Gastrocnemius medialis (tissue), 4 donors: ENCODE measurements at regions not wholly inside any gene's neighbourhood (a gene's known extent, or its start where the extent isn't known, plus 50 kb on each side); places are given as distances from the start of the nearest gene placed in this dataset.

ENCODE experiments used
- ATAC-seq, 2 donors: fragments of 150-250 bp; one replicate each; pipeline ENCODE4 v1.9.1; 2016
- DNase-seq, 2 donors: peaks; one replicate each; pipeline ENCODE4 v3.0.0-alpha.2; 2019
- H3K27ac ChIP-seq, 4 donors: fragments of 200-600 bp; sonication (generic); 1 replicate in 1 of 4; 2 replicates in 3 of 4; pipeline ENCODE4 v1.5.1; 2016 to 2018; ENCODE audit warnings: mild to moderate bottlenecking in 2 of 4, moderate library complexity in 1 of 4
- H3K27me3 ChIP-seq, 3 donors: fragments of 200-600 bp; sonication (generic) in 2 of 3; 1 replicate in 1 of 3; 2 replicates in 2 of 3; pipeline versions ENCODE4 v1.5.1 to v1.6.0; 2016 to 2019; ENCODE audit warnings: mild to moderate bottlenecking in 1 of 3, moderate library complexity in 1 of 3
- H3K36me3 ChIP-seq, 2 donors: fragments of 200-600 bp; sonication (generic) in 1 of 2; one replicate each; pipeline ENCODE4 v1.5.1; 2017 to 2018
- H3K4me1 ChIP-seq, 2 donors: fragments of 200-600 bp; sonication (generic) in 1 of 2; one replicate each; pipeline ENCODE4 v1.5.1; 2016 to 2017; ENCODE audit warnings: mild to moderate bottlenecking in 2 of 2
- H3K4me3 ChIP-seq, 4 donors: fragments of 200-600 bp; sonication (generic) in 3 of 4; 1 replicate in 1 of 4; 2 replicates in 3 of 4; pipeline ENCODE4 v1.5.1; 2016 to 2019; ENCODE audit warnings: mild to moderate bottlenecking in 2 of 4
- H3K9me3 ChIP-seq, 3 donors: fragments of 200-600 bp; sonication (generic) in 2 of 3; 1 replicate in 1 of 3; 2 replicates in 2 of 3; pipeline ENCODE4 v1.5.1; 2016 to 2019
- POLR2A ChIP-seq, 2 donors: fragments of 450-650 bp; IDR thresholded peaks; one replicate each; pipeline ENCODE4 v1.6.1; 2017; ENCODE audit warnings: antibody characterized with exemption in 2 of 2, mild to moderate bottlenecking in 2 of 2, moderate library complexity in 2 of 2
- in situ Hi-C, 4 donors: fragments of 200-750 bp; cut with MboI; loops; one replicate each; pipeline versions ENCODE4 v1.15.0 to v1.8.0; 2017; ENCODE audit warnings: low sequenced_read_pairs in 4 of 4
- intact Hi-C: fragments of 100-400 bp; cut with DNase I; formaldehyde crosslinking; loops from one replicate; pipeline ENCODE4 v1.15.1; 2023; ENCODE audit warnings: low total_unique reads
- TF ChIP-seq, protein P1 (sequence below), 5 experiments: fragments of 450-650 bp in 3 of 5; fragments of 200-600 bp in 2 of 5; sonication (generic) in 2 of 5; IDR thresholded peaks in 4 of 5; conservative IDR thresholded peaks in 1 of 5; 1 replicate in 4 of 5; 2 replicates in 1 of 5; pipeline ENCODE4 v1.5.1; 2016 to 2019; ENCODE audit warnings: antibody characterized with exemption in 5 of 5, mild to moderate bottlenecking in 3 of 5, moderate library complexity in 3 of 5

GRCh38 chr1:50270926-50271325 lies 152.3 kb downstream of the DMRTA2 start:
- no peak for ATAC-seq
- no peak overlapping the region for H3K27ac ChIP-seq
- H3K9me3 ChIP-seq = no peaks in the 10 kb centered on the region
- no peaks in the 10 kb centered on the region for H3K36me3 ChIP-seq
- intact Hi-C loops (no loop called here), in situ Hi-C loops (no loop called here)
- H3K4me1 ChIP-seq = no peaks in the 10 kb centered on the region
- no peak overlapping the region for H3K4me3 ChIP-seq
- DNase-seq = no peak
- no peak for TF ChIP-seq POLR2A (IDR thresholded peaks at IDR 0.05)
- TF ChIP-seq, protein P1, sequence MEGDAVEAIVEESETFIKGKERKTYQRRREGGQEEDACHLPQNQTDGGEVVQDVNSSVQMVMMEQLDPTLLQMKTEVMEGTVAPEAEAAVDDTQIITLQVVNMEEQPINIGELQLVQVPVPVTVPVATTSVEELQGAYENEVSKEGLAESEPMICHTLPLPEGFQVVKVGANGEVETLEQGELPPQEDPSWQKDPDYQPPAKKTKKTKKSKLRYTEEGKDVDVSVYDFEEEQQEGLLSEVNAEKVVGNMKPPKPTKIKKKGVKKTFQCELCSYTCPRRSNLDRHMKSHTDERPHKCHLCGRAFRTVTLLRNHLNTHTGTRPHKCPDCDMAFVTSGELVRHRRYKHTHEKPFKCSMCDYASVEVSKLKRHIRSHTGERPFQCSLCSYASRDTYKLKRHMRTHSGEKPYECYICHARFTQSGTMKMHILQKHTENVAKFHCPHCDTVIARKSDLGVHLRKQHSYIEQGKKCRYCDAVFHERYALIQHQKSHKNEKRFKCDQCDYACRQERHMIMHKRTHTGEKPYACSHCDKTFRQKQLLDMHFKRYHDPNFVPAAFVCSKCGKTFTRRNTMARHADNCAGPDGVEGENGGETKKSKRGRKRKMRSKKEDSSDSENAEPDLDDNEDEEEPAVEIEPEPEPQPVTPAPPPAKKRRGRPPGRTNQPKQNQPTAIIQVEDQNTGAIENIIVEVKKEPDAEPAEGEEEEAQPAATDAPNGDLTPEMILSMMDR (IDR thresholded peaks at IDR 0.05 in 4 of 5, conservative IDR thresholded peaks at IDR 0.05 in 1 of 5) = no peak
- peaks cover 0 to 3% (median 0%) of the 10 kb centered on the region in 3 donors for H3K27me3 ChIP-seq

GRCh38 chr1:50268049-50268448 lies 155.2 kb downstream of the DMRTA2 start:
- Histone ChIP-seq H3K36me3 (no peaks in the 10 kb centered on the region), H3K27me3 (no peaks in the 10 kb centered on the region), H3K4me1 (no peaks in the 10 kb centered on the region), H3K27ac (no peak overlapping the region), H3K4me3 (no peak overlapping the region), H3K9me3 (no peaks in the 10 kb centered on the region)
- in situ Hi-C loops (no loop called here), intact Hi-C loops (no loop called here)
- DNase-seq = no peak
- no peak for TF ChIP-seq POLR2A (IDR thresholded peaks at IDR 0.05)
- TF ChIP-seq, protein P1 (IDR thresholded peaks at IDR 0.05 in 4 of 5, conservative IDR thresholded peaks at IDR 0.05 in 1 of 5) = no peak
- ATAC-seq = no peak

- H3K9me3 ChIP-seq = no peaks in the 10 kb centered on the region
- H3K4me3 ChIP-seq = no peak overlapping the region
- ATAC-seq (peak in 1 of 2 donors; percentile 58), DNase-seq (peak in 1 of 2 donors; percentile 18)
- no peaks in the 10 kb centered on the region for H3K36me3 ChIP-seq
- no peak overlapping the region for H3K27ac ChIP-seq
- no peaks in the 10 kb centered on the region for H3K27me3 ChIP-seq
- no peaks in the 10 kb centered on the region for H3K4me1 ChIP-seq
- in situ Hi-C loops (no loop called here), intact Hi-C loops (no loop called here)
- TF ChIP-seq, protein P1 (IDR thresholded peaks at IDR 0.05 in 4 of 5, conservative IDR thresholded peaks at IDR 0.05 in 1 of 5) = no peak
- no peak for TF ChIP-seq POLR2A (IDR thresholded peaks at IDR 0.05)
Observed at GRCh38 chr1:50266509-50266908, 156.7 kb downstream of the DMRTA2 start.

- intact Hi-C loops = no loop called here
- Histone ChIP-seq H3K36me3 (no peaks in the 10 kb centered on the region), H3K27ac (peak overlapping the region in 3 of 4 donors; percentile 7 to 42 (median 27)), H3K4me1 (no peaks in the 10 kb centered on the region), H3K4me3 (no peak overlapping the region), H3K9me3 (no peaks in the 10 kb centered on the region), H3K27me3 (no peaks in the 10 kb centered on the region)
- in situ Hi-C loops = no loop called here
- ATAC-seq = peak; percentile 46 to 52
- TF ChIP-seq, protein P1 (IDR thresholded peaks at IDR 0.05 in 4 of 5, conservative IDR thresholded peaks at IDR 0.05 in 1 of 5) = no peak
- no peak for TF ChIP-seq POLR2A (IDR thresholded peaks at IDR 0.05)
- DNase-seq = peak; percentile 13 to 37
Observed at GRCh38 chr1:50265790-50266314, 157.1 kb downstream of the ELAVL4 start.

DNA sequence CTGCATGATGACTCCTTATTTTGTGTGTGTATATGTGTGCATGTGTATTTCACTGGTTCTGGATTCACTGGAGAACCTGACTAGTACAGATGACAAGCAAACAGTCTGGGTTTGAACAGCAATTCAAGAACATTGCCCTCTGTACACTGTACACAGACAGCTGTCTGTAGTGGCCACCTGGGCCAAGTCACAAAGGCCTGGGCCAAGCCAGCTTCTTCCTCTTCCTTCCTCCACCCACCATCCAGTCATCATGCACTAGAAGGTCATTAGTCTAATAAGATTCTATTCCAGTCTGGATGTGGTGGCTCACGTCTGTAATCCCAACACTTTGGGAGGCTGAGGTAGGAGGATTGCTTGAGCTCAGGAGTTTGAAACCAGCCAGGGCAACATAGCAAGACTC lies 155.9 kb downstream of the ELAVL4 start:
- in situ Hi-C loops = no loop called here
- intact Hi-C loops = no loop called here
- Histone ChIP-seq H3K4me3 (no peak overlapping the region), H3K9me3 (no peaks in the 10 kb centered on the region), H3K36me3 (no peaks in the 10 kb centered on the region), H3K27ac (no peak overlapping the region), H3K27me3 (no peaks in the 10 kb centered on the region), H3K4me1 (no peaks in the 10 kb centered on the region)
- TF ChIP-seq, protein P1 (IDR thresholded peaks at IDR 0.05 in 4 of 5, conservative IDR thresholded peaks at IDR 0.05 in 1 of 5) = no peak
- TF ChIP-seq POLR2A (IDR thresholded peaks at IDR 0.05) = no peak
- DNase-seq (no peak), ATAC-seq (no peak)
